H1 (cell line): ENCODE measurements at regions not wholly inside any gene's neighbourhood (a gene's known extent, or its start where the extent isn't known, plus 50 kb on each side); places are given as distances from the start of the nearest gene placed in this dataset.

Source experiments
- CTCF ChIA-PET: fragments of 300-600 bp; sonication (Branson Sonifier 250); formaldehyde crosslinking; loops from one replicate; lab custom pipeline; 2021; ENCODE audit not compliant: partially characterized antibody; lab: Charles Lee
- POLR2A ChIA-PET: fragments of 300-600 bp; sonication (Branson Sonifier 250); formaldehyde crosslinking; loops from one replicate; lab custom pipeline; 2021; ENCODE audit warnings: inconsistent platforms; ENCODE audit not compliant: partially characterized antibody; lab: Charles Lee
- DNase-seq, 2 experiments: peaks; one replicate each; pipeline versions ENCODE4 v3.0.0 to v3.0.0-alpha.2; 2010 to 2022; ENCODE audit warnings: low spot score in 2 of 2, low read depth in 1 of 2, mixed read lengths in 1 of 2
- FAIRE-seq: peaks from 2 replicates; lab custom pipeline; 2011; peaks lifted over from hg19 to GRCh38; lab: Jason Lieb, UNC
- H2AFZ ChIP-seq: 2 replicates; pipeline ENCODE4 v1.8.1; 2012; ENCODE audit warnings: low read length, inconsistent platforms
- H2AK5ac ChIP-seq: 2 replicates; pipeline ENCODE4 v1.6.1; 2013; ENCODE audit warnings: low read depth, low read length
- H2BK120ac ChIP-seq: replicated peaks from 2 replicates; pipeline ENCODE3; 2013; ENCODE audit warnings: low read depth, low read length, inconsistent platforms
- H2BK12ac ChIP-seq: 2 replicates; pipeline ENCODE4 v1.6.1; 2013; ENCODE audit warnings: low read depth, low read length
- H2BK15ac ChIP-seq: 2 replicates; pipeline ENCODE4 v1.6.1; 2013; ENCODE audit warnings: low read length
- H2BK20ac ChIP-seq: 2 replicates; pipeline ENCODE4 v1.6.1; 2013; ENCODE audit warnings: low read length
- H2BK5ac ChIP-seq: 2 replicates; pipeline ENCODE4 v1.6.1; 2013; ENCODE audit warnings: low read depth, low read length
- H3K14ac ChIP-seq: 2 replicates; pipeline ENCODE4 v1.6.1; 2013; ENCODE audit warnings: inconsistent platforms; ENCODE audit not compliant: insufficient read length
- H3K18ac ChIP-seq: 2 replicates; pipeline ENCODE4 v1.6.1; 2013; ENCODE audit warnings: low read length; ENCODE audit errors: extremely low read depth
- H3K23ac ChIP-seq: 2 replicates; pipeline ENCODE4 v1.6.1; 2013; ENCODE audit warnings: inconsistent platforms; ENCODE audit not compliant: insufficient read length
- H3K23me2 ChIP-seq: 2 replicates; pipeline ENCODE4 v1.6.1; 2013; ENCODE audit warnings: low read depth, low read length
- H3K27ac ChIP-seq: 2 replicates; pipeline ENCODE4 v1.6.1; 2011; ENCODE audit warnings: low read depth, low read length, inconsistent platforms
- H3K27me3 ChIP-seq, 4 experiments: replicated peaks in 1 of 4; 1 replicate in 1 of 4; 2 replicates in 3 of 4; pipeline versions ENCODE4 v1.6.1 to v1.8.1; 2011 to 2013; ENCODE audit warnings: low read length in 3 of 4, mild to moderate bottlenecking in 3 of 4, inconsistent platforms in 2 of 4, mixed read lengths in 2 of 4, moderate library complexity in 1 of 4; ENCODE audit not compliant: control insufficient read depth in 3 of 4, insufficient read depth in 3 of 4; ENCODE audit errors: extremely low read depth in 1 of 4
- H3K36me3 ChIP-seq, 4 experiments: 2 replicates each; pipeline versions ENCODE4 v1.6.1 to v1.8.1; 2011 to 2013; ENCODE audit warnings: mild to moderate bottlenecking in 4 of 4, low read length in 3 of 4, moderate library complexity in 2 of 4, control low read depth in 1 of 4, inconsistent platforms in 1 of 4; ENCODE audit not compliant: insufficient read depth in 4 of 4, control insufficient read depth in 2 of 4
- H3K4ac ChIP-seq: replicated peaks from 2 replicates; pipeline ENCODE3; 2013; ENCODE audit warnings: low read length, low read depth, mixed read lengths, inconsistent platforms; ENCODE audit not compliant: insufficient read length
- H3K4me1 ChIP-seq, 4 experiments: replicated peaks in 1 of 4; 1 replicate in 1 of 4; 2 replicates in 3 of 4; pipeline versions ENCODE4 v1.6.1 to v1.8.1; 2011 to 2013; ENCODE audit warnings: low read length in 3 of 4, inconsistent platforms in 2 of 4, mixed read lengths in 1 of 4; ENCODE audit not compliant: insufficient read depth in 4 of 4, control insufficient read depth in 3 of 4
- H3K4me2 ChIP-seq, 2 experiments: 2 replicates each; pipeline versions ENCODE4 v1.6.1 to v1.8.1; 2011 to 2013; ENCODE audit warnings: low read depth in 2 of 2, low read length in 2 of 2, control low read depth in 1 of 2, inconsistent platforms in 1 of 2, mild to moderate bottlenecking in 1 of 2; ENCODE audit not compliant: insufficient read depth in 1 of 2
- H3K4me3 ChIP-seq, 4 experiments: fragments of 200-600, 300-600 bp in 1 of 4; sonication (generic), shearing (Covaris generic), sonication (Bioruptor Twin) in 1 of 4; 2 replicates each; pipeline versions ENCODE4 v1.5.1 to v1.8.1; 2011 to 2016; ENCODE audit warnings: low read length in 4 of 4, low read depth in 3 of 4, control low read depth in 2 of 4, inconsistent platforms in 2 of 4, mild to moderate bottlenecking in 2 of 4, mixed read lengths in 1 of 4, moderate library complexity in 1 of 4; ENCODE audit not compliant: insufficient read depth in 2 of 4; ENCODE audit errors: extremely low read depth in 1 of 4
- H3K56ac ChIP-seq: replicated peaks from 2 replicates; pipeline ENCODE3; 2013; ENCODE audit warnings: low read depth, mild to moderate bottlenecking, mixed read lengths, low read length, inconsistent platforms; ENCODE audit not compliant: insufficient read length
- H3K79me1 ChIP-seq: 2 replicates; pipeline ENCODE4 v1.6.1; 2013; ENCODE audit warnings: low read depth, low read length, control low read depth
- H3K79me2 ChIP-seq, 2 experiments: 2 replicates each; pipeline versions ENCODE4 v1.6.1 to v1.8.1; 2012 to 2013; ENCODE audit warnings: low read length in 2 of 2, mild to moderate bottlenecking in 2 of 2, inconsistent platforms in 1 of 2; ENCODE audit not compliant: insufficient read depth in 2 of 2, control insufficient read depth in 1 of 2
- H3K9ac ChIP-seq, 4 experiments: replicated peaks in 1 of 4; 1 replicate in 1 of 4; 2 replicates in 3 of 4; pipeline versions ENCODE4 v1.6.1 to v1.8.1; 2011 to 2013; ENCODE audit warnings: low read depth in 3 of 4, low read length in 3 of 4, control low read depth in 2 of 4, mild to moderate bottlenecking in 2 of 4, moderate library complexity in 2 of 4, inconsistent platforms in 1 of 4; ENCODE audit errors: extremely low read depth in 1 of 4
- H3K9me3 ChIP-seq, 2 experiments: 2 replicates each; pipeline versions ENCODE4 v1.6.1 to v1.8.1; 2012 to 2013; ENCODE audit warnings: mild to moderate bottlenecking in 2 of 2, moderate library complexity in 2 of 2, control low read depth in 1 of 2, inconsistent platforms in 1 of 2, low read depth in 1 of 2, low read length in 1 of 2, mixed read lengths in 1 of 2; ENCODE audit not compliant: insufficient read depth in 2 of 2
- H4K20me1 ChIP-seq, 2 experiments: replicated peaks in 1 of 2; 2 replicates each; pipeline versions ENCODE3 to v1.8.1; 2011 to 2013; ENCODE audit warnings: inconsistent platforms in 2 of 2, low read length in 2 of 2, mild to moderate bottlenecking in 1 of 2; ENCODE audit not compliant: insufficient read depth in 2 of 2, control insufficient read depth in 1 of 2
- H4K5ac ChIP-seq: 2 replicates; pipeline ENCODE4 v1.6.1; 2013; ENCODE audit warnings: low read length, low read depth, mixed read lengths, inconsistent platforms; ENCODE audit not compliant: insufficient read length
- H4K8ac ChIP-seq: 2 replicates; pipeline ENCODE4 v1.8.0; 2013; ENCODE audit warnings: mild to moderate bottlenecking, moderate library complexity, low read length, inconsistent platforms; ENCODE audit not compliant: insufficient read depth; ENCODE audit errors: extremely low read depth
- H4K91ac ChIP-seq: replicated peaks from 2 replicates; pipeline ENCODE3; 2013; ENCODE audit warnings: low read length, mixed read lengths, inconsistent platforms; ENCODE audit not compliant: insufficient read length
- CHD1 ChIP-seq: IDR thresholded peaks from 2 replicates; pipeline ENCODE4 v1.6.1; 2012; ENCODE audit warnings: low read depth, low read length, improper control_type of control experiment
- HDAC6 ChIP-seq: IDR thresholded peaks from one replicate; pipeline ENCODE4 v1.7.1; 2012; ENCODE audit warnings: low read depth, mild to moderate bottlenecking, inconsistent platforms, low read length, moderate library complexity
- JUN ChIP-seq: IDR thresholded peaks from 2 replicates; pipeline ENCODE4 v1.6.1; 2011; ENCODE audit warnings: low read depth, mild to moderate bottlenecking, improper control_type of control experiment, low read length
- KDM4A ChIP-seq: IDR thresholded peaks from one replicate; pipeline ENCODE4 v1.7.1; 2012; ENCODE audit warnings: low read depth, mild to moderate bottlenecking, moderate library complexity, low read length, inconsistent platforms; ENCODE audit not compliant: severe bottlenecking
- KDM5A ChIP-seq: fragments of 200-600 bp; IDR thresholded peaks from 2 replicates; pipeline ENCODE4 v1.7.1; 2012; ENCODE audit warnings: mild to moderate bottlenecking, low read length, inconsistent platforms, mixed read lengths
- POLR2AphosphoS5 ChIP-seq: IDR thresholded peaks from 2 replicates; pipeline ENCODE4 v1.6.1; 2011; ENCODE audit warnings: low read depth, low read length
- RBBP5 ChIP-seq: IDR thresholded peaks from 2 replicates; pipeline ENCODE4 v1.7.1; 2012; ENCODE audit warnings: low read depth, mild to moderate bottlenecking, inconsistent platforms, low read length, moderate library complexity, borderline replicate concordance
- RFX5 ChIP-seq: IDR thresholded peaks from 2 replicates; pipeline ENCODE4 v1.6.1; 2011; ENCODE audit warnings: low read depth, low read length, improper control_type of control experiment, borderline replicate concordance
- SAP30 ChIP-seq: fragments of 300-600 bp; sonication (generic); IDR thresholded peaks from 2 replicates; pipeline ENCODE4 v1.7.1; 2012; ENCODE audit warnings: low read length, moderate library complexity, mild to moderate bottlenecking, inconsistent platforms; ENCODE audit not compliant: insufficient read depth, insufficient replicate concordance
- SP2 ChIP-seq: IDR thresholded peaks from 2 replicates; pipeline ENCODE4 v1.6.1; 2012; ENCODE audit warnings: mild to moderate bottlenecking, low read length, inconsistent platforms
- SRF ChIP-seq: IDR thresholded peaks from 2 replicates; pipeline ENCODE4 v1.6.1; 2011; ENCODE audit warnings: mild to moderate bottlenecking, low read depth, low read length, moderate library complexity
- SUZ12 ChIP-seq: fragments of 200-600 bp; sonication (generic); IDR thresholded peaks from 2 replicates; pipeline ENCODE4 v1.6.1; 2012; ENCODE audit warnings: mild to moderate bottlenecking, inconsistent platforms, low read length, moderate library complexity, mixed read lengths
- TAF1 ChIP-seq: IDR thresholded peaks from 2 replicates; pipeline ENCODE4 v1.6.1; 2011; ENCODE audit warnings: mild to moderate bottlenecking, low read depth, low read length
- TEAD4 ChIP-seq: IDR thresholded peaks from 2 replicates; pipeline ENCODE4 v1.6.1; 2012; ENCODE audit warnings: low read depth, low read length, inconsistent platforms, mixed read lengths
- WGBS, 2 experiments: shearing (Covaris generic) in 1 of 2; methylation state at CpG; one replicate each; pipeline versions ENCODE4 v1.1.6 to v1.1.7; 2013 to 2015; ENCODE audit warnings: low lambda C conversion rate in 2 of 2, mixed read lengths in 2 of 2, inconsistent platforms in 1 of 2, low coverage in 1 of 2, missing lambda C conversion rate in 1 of 2; ENCODE audit not compliant: insufficient replicate concordance in 2 of 2, insufficient coverage in 1 of 2, insufficient read length in 1 of 2; ENCODE audit errors: extremely low coverage in 1 of 2, missing lambda C conversion rate in 1 of 2; 5-methylcytosine and 5-hydroxymethylcytosine counted together

- Histone ChIP-seq H3K56ac (no peak overlapping the region), H4K5ac (no peak overlapping the region), H2BK15ac (no peak overlapping the region), H3K4me3 (no peak overlapping the region), H3K14ac (no peak overlapping the region), H3K27ac (no peak overlapping the region), H2AFZ (no peak overlapping the region), H3K4ac (no peak overlapping the region), H3K79me1 (no peaks in the 10 kb centered on the region), H2AK5ac (no peak overlapping the region), H3K4me1 (peaks cover 0 to 5% (median 2%) of the 10 kb centered on the region in 4 experiments; a peak in 5 of 7 replicates), H3K9me3 (no peaks in the 10 kb centered on the region), H3K18ac (no peak overlapping the region), H3K79me2 (no peaks in the 10 kb centered on the region), H3K23ac (no peak overlapping the region), H2BK120ac (no peak overlapping the region), H3K9ac (no peak overlapping the region), H3K36me3 (no peaks in the 10 kb centered on the region), H2BK20ac (no peak overlapping the region), H3K4me2 (no peak overlapping the region), H4K8ac (no peak overlapping the region), H4K20me1 (no peaks in the 10 kb centered on the region), H3K23me2 (no peaks in the 10 kb centered on the region), H4K91ac (no peak overlapping the region), H2BK12ac (no peak overlapping the region), H3K27me3 (no peaks in the 10 kb centered on the region), H2BK5ac (no peak overlapping the region)
- 89% methylated on average over 7 of the region's 7 CpGs; no CpG with 5 or more reads in 1 of the 2 experiments for WGBS, 2 experiments
- ChIA-PET CTCF (interaction anchor here (0.7 to 10.1 kb wide), 5 partner anchors 16 to 163 kb away, joined by 3 to 178 read pairs (median 4); no protein-coding TSS in a partner anchor), POLR2A (interaction anchor here (0.9 kb wide), 2 partner anchors 28 to 193 kb away, joined by 3 read pairs; no protein-coding TSS in a partner anchor)
- FAIRE-seq, result no peak
- DNase-seq, result no peak
- TF ChIP-seq SRF (no peak), RBBP5 (no peak), RFX5 (no peak), CHD1 (no peak), KDM5A (no peak), TAF1 (no peak), SUZ12 (no peak), HDAC6 (no peak), JUN (no peak), SAP30 (no peak), KDM4A (no peak), SP2 (no peak), TEAD4 (no peak), POLR2AphosphoS5 (no peak)
Measured at GRCh38 chr17:72563952-72564351, 443.1 kb downstream of the SOX9 start.
